Liver (tissue), 8 donors: ENCODE measurements at regions not wholly inside any gene's neighbourhood (a gene's known extent, or its start where the extent isn't known, plus 50 kb on each side); places are given as distances from the start of the nearest gene placed in this dataset.

Experiments
- DNase-seq: peaks from one replicate; pipeline ENCODE4 v3.0.0-alpha.2; 2017; ENCODE audit warnings: low spot score
- H3K27ac ChIP-seq, 2 donors: one replicate each; pipeline ENCODE4 v1.7.0; 2013; ENCODE audit warnings: inconsistent platforms in 2 of 2, low read length in 2 of 2, control low read depth in 1 of 2, low read depth in 1 of 2, mild to moderate bottlenecking in 1 of 2
- H3K27me3 ChIP-seq, 4 donors: one replicate each; pipeline versions ENCODE4 v1.6.1 to v1.7.0; 2013; ENCODE audit warnings: low read length in 3 of 4, inconsistent platforms in 1 of 4, mild to moderate bottlenecking in 1 of 4, moderate library complexity in 1 of 4; ENCODE audit not compliant: control insufficient read depth in 4 of 4, insufficient read depth in 4 of 4
- H3K36me3 ChIP-seq, 4 donors: one replicate each; pipeline versions ENCODE4 v1.6.1 to v1.7.0; 2013; ENCODE audit warnings: low read length in 3 of 4, mild to moderate bottlenecking in 3 of 4, low read depth in 1 of 4, moderate library complexity in 1 of 4; ENCODE audit not compliant: control insufficient read depth in 4 of 4, insufficient read depth in 3 of 4
- H3K4me1 ChIP-seq, 4 donors: one replicate each; pipeline versions ENCODE4 v1.6.1 to v1.7.0; 2013; ENCODE audit warnings: low read length in 3 of 4, mild to moderate bottlenecking in 3 of 4, moderate library complexity in 1 of 4; ENCODE audit not compliant: control insufficient read depth in 4 of 4, insufficient read depth in 4 of 4
- H3K4me3 ChIP-seq, 3 donors: one replicate each; pipeline versions ENCODE4 v1.6.1 to v1.7.0; 2013; ENCODE audit warnings: low read length in 3 of 3, control low read depth in 1 of 3, low read depth in 1 of 3, mild to moderate bottlenecking in 1 of 3
- H3K9ac ChIP-seq, 2 donors: one replicate each; pipeline ENCODE4 v1.7.0; 2013; ENCODE audit warnings: low read length in 2 of 2, mild to moderate bottlenecking in 2 of 2, moderate library complexity in 2 of 2, control low read depth in 1 of 2, low read depth in 1 of 2
- H3K9me3 ChIP-seq, 4 donors: one replicate each; pipeline versions ENCODE4 v1.6.1 to v1.7.0; 2013; ENCODE audit warnings: low read length in 3 of 4; ENCODE audit not compliant: control insufficient read depth in 4 of 4
- CTCF ChIP-seq: fragments of 150-350 bp; IDR thresholded peaks from 2 replicates; pipeline ENCODE4 v1.5.1; 2017; ENCODE audit warnings: improper control_type of control experiment, low read depth, low read length; ENCODE audit not compliant: missing input control
- EGR1 ChIP-seq, 2 donors: IDR thresholded peaks; 2 replicates each; pipeline ENCODE4 v1.6.1; 2016 to 2018; ENCODE audit warnings: antibody characterized with exemption in 2 of 2, low read depth in 2 of 2
- FOXA2 ChIP-seq: IDR thresholded peaks from 2 replicates; pipeline ENCODE4 v1.6.1; 2016; ENCODE audit warnings: antibody characterized with exemption
- GABPA ChIP-seq, 2 donors: IDR thresholded peaks in 1 of 2; conservative IDR thresholded peaks in 1 of 2; 2 replicates each; pipeline ENCODE4 v1.6.1; 2016; ENCODE audit warnings: antibody characterized with exemption in 2 of 2, mild to moderate bottlenecking in 1 of 2, moderate library complexity in 1 of 2
- HNF4A ChIP-seq, 2 donors: conservative IDR thresholded peaks; 2 replicates each; pipeline ENCODE4 v1.6.1; 2016; ENCODE audit warnings: antibody characterized with exemption in 2 of 2, mild to moderate bottlenecking in 2 of 2
- HNF4G ChIP-seq: IDR thresholded peaks from 2 replicates; pipeline ENCODE4 v1.6.1; 2016; ENCODE audit warnings: antibody characterized with exemption
- JUND ChIP-seq, 2 donors: IDR thresholded peaks; 2 replicates each; pipeline ENCODE4 v1.6.1; 2016; ENCODE audit warnings: antibody characterized with exemption in 2 of 2
- MAX ChIP-seq: IDR thresholded peaks from 2 replicates; pipeline ENCODE4 v1.6.1; 2016; ENCODE audit warnings: antibody characterized with exemption
- NR2F2 ChIP-seq: IDR thresholded peaks from 2 replicates; pipeline ENCODE4 v1.6.1; 2016; ENCODE audit warnings: antibody characterized with exemption
- RAD21 ChIP-seq, 2 donors: IDR thresholded peaks; 2 replicates each; pipeline ENCODE4 v1.6.1; 2016; ENCODE audit warnings: antibody characterized with exemption in 2 of 2, mild to moderate bottlenecking in 2 of 2
- REST ChIP-seq: IDR thresholded peaks from 2 replicates; pipeline ENCODE4 v1.6.1; 2016; ENCODE audit warnings: antibody characterized with exemption, mild to moderate bottlenecking
- RXRA ChIP-seq, 2 donors: IDR thresholded peaks; 2 replicates each; pipeline ENCODE4 v1.6.1; 2017 to 2018; ENCODE audit warnings: antibody characterized with exemption in 2 of 2, mild to moderate bottlenecking in 1 of 2
- SP1 ChIP-seq: IDR thresholded peaks from 2 replicates; pipeline ENCODE4 v1.6.1; 2018; ENCODE audit warnings: antibody characterized with exemption, mild to moderate bottlenecking
- TAF1 ChIP-seq: conservative IDR thresholded peaks from 2 replicates; pipeline ENCODE4 v1.6.1; 2016; ENCODE audit warnings: antibody characterized with exemption, mild to moderate bottlenecking
- YY1 ChIP-seq: IDR thresholded peaks from 2 replicates; pipeline ENCODE4 v1.6.1; 2016; ENCODE audit warnings: antibody characterized with exemption, mild to moderate bottlenecking
- ZBTB33 ChIP-seq: IDR thresholded peaks from 2 replicates; pipeline ENCODE4 v1.6.1; 2016; ENCODE audit warnings: antibody characterized with exemption
- WGBS: extraction: QIAGEN DNeasy Blood & Tissue Kit; methylation state at CpG from one replicate; pipeline ENCODE4 v1.1.7; 2013; 5-methylcytosine and 5-hydroxymethylcytosine counted together
- donor health status: healthy.
- donor health status: healthy.
- donor health status: healthy.
- donor health status: healthy.
- donor health status: healthy.

- H3K4me3 ChIP-seq, result no peak overlapping the region
- no peaks in the 10 kb centered on the region for H3K4me1 ChIP-seq
- H3K27me3 ChIP-seq, result peaks cover 0 to 6% (median 1%) of the 10 kb centered on the region in 4 donors
- H3K36me3 ChIP-seq, result no peaks in the 10 kb centered on the region
- H3K27ac ChIP-seq, result no peak overlapping the region
- H3K9ac ChIP-seq, result no peak overlapping the region
- no peak for DNase-seq
- TF ChIP-seq SP1 (no peak), FOXA2 (no peak), HNF4G (no peak), RXRA (IDR thresholded peaks at IDR 0.05) (no peak), RAD21 (IDR thresholded peaks at IDR 0.05) (no peak), NR2F2 (no peak), ZBTB33 (no peak), REST (no peak), GABPA (IDR thresholded peaks at IDR 0.05 in 1 of 2, conservative IDR thresholded peaks at IDR 0.05 in 1 of 2) (no peak), MAX (no peak)
- 49% methylated on average over 8 of the region's 8 CpGs for WGBS
- no peaks in the 10 kb centered on the region for H3K9me3 ChIP-seq
These were observed 136.5 kb upstream of the CDH4 start for GRCh38 chr20:61115364-61116065.

GRCh38 chr20:61117725-61118124 is 134.3 kb upstream of the CDH4 start:
- peaks cover 0 to 8% (median 3%) of the 10 kb centered on the region in 4 donors for H3K27me3 ChIP-seq
- no peak overlapping the region for H3K27ac ChIP-seq
- no peaks in the 10 kb centered on the region for H3K9me3 ChIP-seq
- WGBS, result 28% methylated on average over 5 of the region's 5 CpGs
- no peak for TF ChIP-seq CTCF
- TF ChIP-seq ZBTB33, result no peak
- TF ChIP-seq RAD21 (IDR thresholded peaks at IDR 0.05), result no peak
- no peak for TF ChIP-seq YY1
- TF ChIP-seq NR2F2, result no peak
- TF ChIP-seq SP1, result no peak
- TF ChIP-seq HNF4A (conservative IDR thresholded peaks at IDR 0.05), result no peak
- TF ChIP-seq GABPA (IDR thresholded peaks at IDR 0.05 in 1 of 2, conservative IDR thresholded peaks at IDR 0.05 in 1 of 2), result no peak
- no peak for TF ChIP-seq TAF1
- no peak for TF ChIP-seq REST
- TF ChIP-seq EGR1 (IDR thresholded peaks at IDR 0.05; ENCODE audit: low read depth in 2 of 2), result no peak
- TF ChIP-seq RXRA (IDR thresholded peaks at IDR 0.05), result no peak
- no peak for TF ChIP-seq HNF4G
- no peak for TF ChIP-seq JUND (IDR thresholded peaks at IDR 0.05)
- H3K4me1 ChIP-seq, result no peaks in the 10 kb centered on the region
- no peak for DNase-seq
- H3K36me3 ChIP-seq, result no peaks in the 10 kb centered on the region
- no peak overlapping the region for H3K9ac ChIP-seq
- H3K4me3 ChIP-seq, result no peak overlapping the region
